ENCODE measurements at regions not wholly inside any gene's neighbourhood (a gene's known extent, or its start where the extent isn't known, plus 50 kb on each side); places are given as distances from the start of the nearest gene placed in this dataset.

GRCh38 chr13:105737688-105738087 lies 797.8 kb downstream of the EFNB2 start:
- TF ChIP-seq POLR2A (IDR thresholded peaks at IDR 0.05; ENCODE audit: low read depth) = no peak
- no peak for TF ChIP-seq POLR2AphosphoS5 (IDR thresholded peaks at IDR 0.05)

Data from esophagus muscularis mucosa (tissue), 2 donors.